NCI-H1694 treated with DMSO at 0.1 percent for 48 hours (cell line): ENCODE measurements at regions not wholly inside any gene's neighbourhood (a gene's known extent, or its start where the extent isn't known, plus 50 kb on each side); places are given as distances from the start of the nearest gene placed in this dataset.
A peak's percentile ranks its signal among the peaks of the same experiment; 100 is the strongest.
"Not testable (repeated sequence)": the region's sequence is repeated elsewhere in the genome, so short reads cannot be mapped to it uniquely, and the experiment has no call there.

Source experiments
- DNase-seq: peaks from one replicate; lab custom pipeline; 2025; lab: John Stamatoyannopoulos, UW

DNA sequence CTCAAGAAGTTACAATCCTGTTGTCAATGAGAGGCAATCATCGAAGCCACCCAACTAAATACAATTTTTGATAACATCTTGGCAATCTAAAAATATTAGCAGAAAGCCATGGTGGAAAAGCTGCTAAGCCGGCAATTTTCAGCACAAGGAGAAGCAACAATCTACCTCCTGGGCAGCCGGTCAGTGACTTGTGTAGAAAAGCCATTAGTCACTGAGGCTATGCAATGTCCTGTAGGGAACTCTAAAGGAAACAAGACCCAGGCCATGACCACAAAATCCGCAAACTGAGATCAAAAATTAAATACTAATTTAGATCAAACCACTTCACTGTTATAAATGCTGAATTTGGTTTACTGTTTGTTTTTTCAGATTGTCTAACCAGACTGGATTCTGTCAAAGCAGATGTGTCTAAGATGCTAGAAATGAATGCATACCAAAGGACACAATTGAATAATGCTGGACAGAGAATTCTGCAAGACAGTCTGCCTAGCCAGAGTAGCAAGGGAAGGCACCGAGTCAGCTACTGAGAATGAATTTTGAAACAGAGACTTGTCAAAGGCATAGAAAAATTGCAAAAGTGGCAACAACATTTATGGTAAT, 384.8 kb downstream of the PRELID2 start:
- DNase-seq = no peak

DNA sequence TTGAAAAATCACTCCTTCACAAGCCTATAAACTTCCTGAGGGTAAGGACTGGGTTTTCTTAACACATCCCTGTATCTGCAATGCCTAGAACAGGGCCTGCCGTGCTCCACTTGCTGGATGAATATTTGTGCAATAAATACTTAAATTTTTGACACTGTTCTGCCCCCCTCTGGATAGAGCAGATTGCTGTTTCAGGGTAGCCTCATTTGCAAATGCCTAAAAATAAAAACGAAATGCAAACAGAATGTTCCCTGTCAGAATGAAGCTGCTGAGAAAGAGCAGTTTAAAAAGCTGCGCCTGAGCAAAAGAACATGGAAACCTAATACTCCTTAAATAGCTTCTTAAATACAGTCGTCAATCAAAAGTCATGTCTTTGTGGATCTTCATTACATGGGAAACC, 385.3 kb downstream of the PRELID2 start:
- DNase-seq = peak; percentile 14

DNA sequence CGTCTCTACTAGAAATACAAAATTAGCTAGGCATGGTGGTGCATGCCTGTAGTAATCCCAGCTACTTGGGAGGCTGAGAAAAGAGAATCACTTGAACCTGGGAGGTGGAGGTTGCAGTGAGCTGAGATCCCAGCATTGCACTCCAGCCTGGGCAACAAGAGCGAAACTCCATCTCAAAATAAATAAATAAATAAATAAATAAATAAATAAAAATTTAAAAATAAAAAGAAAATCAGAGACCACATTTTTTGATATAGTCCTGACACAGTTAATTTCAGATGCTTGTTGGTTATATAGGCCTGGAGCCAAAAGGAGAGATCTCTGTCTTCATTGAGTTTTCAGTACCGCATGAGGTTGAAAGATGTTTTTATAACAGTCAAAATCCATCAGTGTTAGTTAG, 388.3 kb downstream of the PRELID2 start:
- DNase-seq = not testable (repeated sequence)

DNA sequence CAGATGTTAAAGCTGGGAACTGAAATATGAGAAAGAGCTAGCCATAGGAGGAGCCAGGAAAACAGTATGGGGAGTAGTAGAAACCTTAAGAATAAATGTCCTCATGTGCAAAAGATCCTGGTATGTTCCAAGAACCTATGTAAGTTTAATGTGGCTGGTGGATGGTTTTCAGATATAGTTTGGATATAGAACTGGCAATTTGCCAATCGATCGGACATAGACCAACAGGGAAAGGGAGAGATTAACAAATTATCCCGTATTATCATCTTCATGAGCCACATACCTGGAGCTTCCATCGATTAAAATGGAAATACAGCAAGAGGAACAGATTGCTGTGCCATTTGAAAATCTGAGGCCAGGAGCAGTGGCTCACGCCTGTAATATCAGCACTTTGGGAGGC, 388.7 kb downstream of the PRELID2 start:
- DNase-seq = no peak

DNA sequence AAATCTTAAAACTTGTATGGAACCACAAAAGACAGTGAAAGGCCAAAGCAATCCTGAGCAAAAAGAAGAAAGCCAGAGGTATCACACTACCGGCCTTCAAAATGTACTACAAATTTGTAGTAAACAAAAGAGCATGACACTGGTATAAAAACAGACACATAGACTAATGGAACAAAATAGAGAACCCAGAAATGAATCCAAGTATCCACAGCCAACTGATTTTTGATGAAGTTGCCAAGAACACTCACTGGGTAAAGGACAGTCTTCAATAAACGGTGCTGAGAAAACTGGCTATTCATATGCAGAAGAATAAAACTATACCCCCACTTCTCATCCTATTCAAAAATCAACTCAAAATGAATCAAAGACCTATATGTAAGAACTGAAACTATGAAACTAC, 390.1 kb downstream of the PRELID2 start:
- DNase-seq = no peak

DNA sequence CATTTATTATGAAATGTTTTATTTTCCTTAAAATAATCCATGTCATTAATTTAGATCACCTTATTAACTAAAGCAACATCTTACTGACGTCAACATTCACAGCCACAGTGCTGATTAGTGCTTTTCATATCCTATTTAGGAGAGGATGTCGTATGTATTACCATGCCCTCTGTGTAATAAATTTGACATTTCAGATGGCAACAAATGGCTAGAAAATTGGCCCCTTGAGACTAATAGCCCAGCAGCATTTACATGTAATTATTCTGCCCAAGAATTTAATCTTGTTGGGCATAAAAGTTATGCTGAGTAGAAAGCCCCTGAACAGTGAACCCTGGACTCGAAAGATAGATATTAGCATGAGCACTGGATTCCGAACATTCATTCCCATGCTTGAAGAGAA, 391.2 kb downstream of the PRELID2 start:
- no peak for DNase-seq

DNA sequence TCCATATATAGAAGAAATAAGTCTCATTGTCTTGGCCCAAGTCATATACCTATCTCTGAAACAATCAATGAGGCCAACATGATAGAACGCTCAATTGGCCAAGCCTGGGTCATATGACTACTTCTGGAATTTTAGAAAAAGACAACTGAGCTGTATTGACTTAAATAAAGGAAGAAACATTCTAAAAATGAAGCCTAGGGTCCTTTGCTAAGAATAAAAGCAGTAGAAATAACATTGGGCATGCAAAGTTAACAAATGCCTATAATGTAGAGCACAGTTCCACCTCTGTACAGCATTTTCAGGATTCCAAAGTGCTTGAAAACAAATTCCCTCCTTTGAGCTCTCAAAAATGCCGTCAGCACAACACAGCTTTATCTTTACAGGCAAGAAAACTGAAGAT, 391.8 kb downstream of the PRELID2 start:
- no peak for DNase-seq

DNA sequence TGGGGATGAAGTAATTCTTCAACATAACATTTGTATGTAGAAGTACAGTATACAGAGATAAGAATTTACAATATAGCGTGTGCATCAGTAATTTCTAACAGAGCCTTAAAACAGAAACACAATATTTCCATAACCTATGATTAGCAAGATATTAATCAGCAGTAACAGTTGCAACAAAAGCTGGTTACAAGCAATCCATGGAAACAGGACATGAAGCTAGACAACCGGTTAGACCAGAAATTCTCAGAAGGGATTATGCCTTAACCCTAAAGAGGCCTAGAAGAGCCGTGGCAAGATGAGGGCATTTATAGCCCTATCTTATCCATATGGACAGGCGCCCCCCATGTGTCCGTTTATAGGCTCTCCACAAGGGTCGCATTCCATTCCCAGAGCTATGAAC, 392.5 kb downstream of the PRELID2 start:
- DNase-seq = not testable (repeated sequence)

DNA sequence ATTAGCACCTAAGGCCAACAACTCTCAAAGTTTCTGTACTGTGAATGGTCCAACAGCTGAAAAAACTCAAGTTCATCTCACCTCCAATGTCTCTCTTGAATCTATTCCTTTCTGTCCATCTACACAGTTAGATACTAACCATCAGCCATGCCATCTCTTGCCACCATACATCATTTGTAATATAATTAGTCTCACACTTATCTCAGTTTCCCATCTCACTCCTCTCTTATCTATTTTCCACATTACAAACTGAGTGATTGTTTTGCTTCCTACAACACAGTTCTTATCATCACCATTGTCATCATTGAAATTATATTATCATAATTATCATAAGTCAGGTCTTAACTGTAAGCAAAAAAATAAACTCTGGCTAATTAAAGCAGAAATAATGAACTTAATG, 393.9 kb downstream of the PRELID2 start:
- DNase-seq = no peak

DNA sequence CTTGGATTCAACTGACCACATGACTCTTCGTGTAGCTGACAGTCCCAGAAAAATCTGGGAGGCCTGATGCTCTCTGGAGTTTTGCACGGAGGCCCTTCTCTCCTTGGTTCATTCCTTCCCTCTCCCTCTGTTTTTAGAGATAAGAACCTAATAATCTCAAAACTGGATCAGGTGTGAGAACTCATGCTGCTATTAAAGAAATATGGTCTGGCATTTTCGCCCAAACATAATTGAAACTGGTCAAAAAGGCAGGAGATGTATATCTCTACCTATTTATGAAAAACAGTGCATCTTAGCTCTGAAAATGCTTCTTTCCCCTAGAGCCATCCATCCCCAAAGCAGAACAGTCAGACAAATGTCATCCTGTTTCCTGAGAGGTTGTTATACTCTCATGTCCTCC, 397.5 kb downstream of the PRELID2 start:
- no peak for DNase-seq

DNA sequence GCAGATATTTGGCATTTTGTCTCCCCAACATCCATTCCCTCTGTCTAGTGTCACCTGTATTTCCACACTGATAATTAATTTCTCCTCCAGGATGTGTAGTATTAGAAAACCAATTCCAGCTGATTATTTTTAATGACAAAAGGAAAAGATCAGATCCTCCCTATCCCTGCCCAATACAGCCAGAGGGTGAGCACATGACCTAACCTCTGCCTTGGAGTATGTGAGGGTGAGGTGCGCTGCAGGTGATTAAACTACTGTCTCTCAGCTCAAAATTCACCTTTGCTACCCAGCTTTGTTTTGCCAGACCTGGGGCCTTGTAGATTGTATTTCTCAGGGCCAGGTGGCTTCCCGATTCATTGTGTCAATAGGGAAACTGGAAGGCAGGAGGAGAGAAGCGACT, 402.1 kb downstream of the PRELID2 start:
- DNase-seq = no peak

DNA sequence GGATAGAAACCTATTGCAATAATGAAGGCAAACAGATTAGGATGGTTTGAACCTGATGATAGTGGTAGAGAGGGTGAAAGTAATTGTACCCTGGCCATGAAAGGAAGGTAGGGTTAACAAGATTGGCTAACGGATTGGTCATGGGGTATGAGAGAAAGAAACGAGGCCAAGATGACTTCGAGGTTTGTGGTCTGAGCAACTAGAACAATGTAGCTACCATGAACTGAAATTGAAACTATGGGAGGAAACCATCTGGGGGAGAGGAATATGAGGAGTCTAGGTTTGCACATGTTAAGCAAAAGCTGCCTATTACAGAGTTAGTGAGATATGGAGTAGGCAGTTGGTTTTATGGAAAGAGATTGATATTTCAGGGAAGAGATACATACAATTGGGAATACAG, 406.0 kb downstream of the PRELID2 start:
- DNase-seq = no peak

DNA sequence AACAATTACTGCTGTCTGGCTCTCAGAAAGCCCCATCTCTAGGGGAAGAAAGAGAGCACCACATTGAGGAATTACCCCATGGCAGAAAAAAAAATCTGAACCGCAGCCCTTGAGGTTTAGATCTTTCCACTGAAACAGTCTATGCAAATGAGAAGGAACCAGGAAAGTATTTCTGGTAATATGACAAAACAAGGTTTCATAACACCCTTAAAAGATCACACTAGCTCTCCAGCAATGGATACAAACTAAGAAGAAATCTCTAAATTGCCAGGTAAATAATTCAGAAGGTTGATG, 427.1 kb downstream of the PRELID2 start:
- DNase-seq = no peak

DNA sequence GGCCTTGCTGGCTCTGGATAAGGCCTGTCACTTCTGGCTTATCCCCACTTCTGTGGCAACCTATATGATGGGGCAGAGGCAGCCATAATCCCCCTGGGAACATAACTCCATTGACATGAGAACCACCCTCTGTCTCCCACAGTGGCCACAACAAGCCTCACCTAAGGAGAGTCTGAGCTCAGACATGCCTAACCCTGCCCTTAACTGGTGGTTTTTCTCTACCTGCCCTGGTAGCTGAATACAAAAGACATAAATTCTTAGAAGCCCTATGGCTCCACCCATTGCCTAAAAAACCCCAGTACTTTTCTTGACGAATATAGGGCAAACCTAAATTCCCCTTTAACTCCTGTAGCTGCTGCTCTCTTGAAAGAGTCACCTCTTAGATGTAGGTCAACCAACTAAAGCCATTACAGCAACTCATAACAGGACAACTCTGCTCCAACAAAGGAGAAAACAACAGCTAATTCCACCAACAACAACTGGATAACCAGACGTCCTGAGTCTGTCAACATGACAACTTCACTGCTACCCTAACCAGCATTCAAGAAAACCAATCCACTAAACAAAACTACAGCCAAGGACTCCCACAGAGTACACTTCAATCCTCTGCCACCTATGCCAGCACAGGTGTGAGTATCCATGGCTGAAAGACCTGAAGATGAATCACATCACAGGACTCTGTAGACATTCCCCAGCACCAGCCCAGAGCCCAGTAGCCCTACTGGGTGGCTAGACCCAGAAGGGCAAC, 427.7 kb downstream of the PRELID2 start:
- DNase-seq = no peak

DNA sequence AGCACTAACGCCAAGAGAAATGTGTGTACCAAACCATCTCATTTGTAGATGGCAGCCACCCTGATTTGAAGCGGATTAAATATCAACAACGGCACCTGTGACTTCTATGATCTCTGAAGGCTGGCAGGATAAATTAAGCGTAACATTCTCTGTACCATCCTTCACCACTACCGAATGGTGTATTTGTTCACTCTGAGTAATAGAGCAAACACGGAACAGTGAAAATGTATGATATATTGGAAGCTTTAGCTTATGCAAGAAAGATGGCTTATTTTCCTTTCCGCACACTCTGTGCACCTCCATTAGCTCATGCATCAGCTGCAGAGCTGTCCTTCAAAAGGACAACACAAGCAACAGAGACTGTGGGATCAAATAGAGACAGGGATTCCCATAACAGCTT, 431.1 kb downstream of the PRELID2 start:
- no peak for DNase-seq

DNA sequence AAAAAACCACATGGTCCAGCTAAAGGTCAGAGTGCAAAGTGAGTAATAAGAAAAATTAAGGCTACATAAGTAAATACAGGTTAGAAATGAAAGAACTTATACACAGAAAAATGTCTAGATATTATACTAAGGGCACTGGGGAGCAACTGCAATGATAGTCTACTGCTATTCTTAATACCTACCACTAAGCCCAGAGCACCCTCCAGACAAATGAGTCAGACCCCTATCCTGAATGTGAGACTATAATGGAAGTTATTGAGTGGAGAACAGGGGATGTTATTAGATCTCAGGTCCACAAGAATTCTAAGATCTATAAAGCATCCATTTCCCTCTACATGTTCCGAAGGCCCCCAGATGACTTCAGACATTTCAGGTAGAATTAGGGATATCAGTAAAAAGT, 438.3 kb downstream of the PRELID2 start:
- no peak for DNase-seq

DNA sequence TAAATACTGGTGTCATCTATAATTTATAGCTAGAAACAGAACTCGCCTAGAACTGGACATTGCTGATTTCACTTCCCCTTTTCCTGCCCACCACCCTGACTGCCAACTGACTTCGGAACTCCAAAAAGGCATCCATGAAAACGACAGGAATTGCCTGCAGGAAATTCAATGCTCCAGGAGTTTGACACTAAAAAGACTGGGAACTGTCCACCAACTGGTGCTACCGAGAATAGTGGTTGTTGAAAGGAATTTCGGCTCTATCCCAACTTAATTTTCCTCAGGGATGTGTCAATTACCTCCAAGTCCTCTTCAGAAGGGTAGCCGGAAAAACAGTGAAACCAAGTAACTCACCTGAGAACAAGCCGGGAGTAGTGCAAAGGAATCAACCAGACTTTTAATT, 440.0 kb downstream of the PRELID2 start:
- not testable (repeated sequence) for DNase-seq

DNA sequence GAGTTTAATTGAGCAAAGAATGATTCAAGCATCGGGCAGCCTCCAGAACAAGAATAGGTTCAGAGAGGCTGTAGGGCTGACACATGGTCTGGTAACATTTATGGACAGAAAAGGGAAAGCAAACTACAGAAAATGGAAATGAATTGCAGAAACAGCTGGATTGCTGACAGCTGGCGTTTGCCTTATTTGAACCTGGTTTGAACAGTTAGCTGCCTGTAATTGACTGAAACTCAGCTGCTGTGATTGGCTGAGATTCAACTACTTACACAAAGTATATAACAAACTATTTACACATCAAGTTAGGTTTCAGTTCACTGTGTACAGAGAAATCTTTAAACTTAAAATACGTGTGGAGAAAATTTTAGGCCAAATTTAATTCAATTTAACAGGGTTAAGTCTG, 441.7 kb downstream of the PRELID2 start:
- DNase-seq = no peak

DNA sequence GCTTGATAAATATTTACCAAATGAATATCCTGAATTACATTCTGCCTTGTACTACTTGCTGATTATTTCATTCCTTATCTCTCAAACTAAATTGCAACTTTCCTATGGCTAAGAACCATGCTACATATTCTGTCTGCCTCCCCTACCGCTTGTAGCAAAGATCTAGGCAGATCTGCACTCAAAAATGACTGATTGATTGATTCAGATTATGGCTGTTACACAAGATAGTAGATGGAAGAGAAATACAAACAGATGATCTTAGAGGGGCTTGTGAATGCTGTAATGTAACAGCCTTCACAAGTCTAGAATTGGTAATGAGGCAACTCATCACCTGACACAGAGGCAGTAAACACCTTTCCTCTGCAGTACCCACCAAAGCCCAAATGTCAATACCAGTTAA, 446.1 kb downstream of the PRELID2 start:
- no peak for DNase-seq

DNA sequence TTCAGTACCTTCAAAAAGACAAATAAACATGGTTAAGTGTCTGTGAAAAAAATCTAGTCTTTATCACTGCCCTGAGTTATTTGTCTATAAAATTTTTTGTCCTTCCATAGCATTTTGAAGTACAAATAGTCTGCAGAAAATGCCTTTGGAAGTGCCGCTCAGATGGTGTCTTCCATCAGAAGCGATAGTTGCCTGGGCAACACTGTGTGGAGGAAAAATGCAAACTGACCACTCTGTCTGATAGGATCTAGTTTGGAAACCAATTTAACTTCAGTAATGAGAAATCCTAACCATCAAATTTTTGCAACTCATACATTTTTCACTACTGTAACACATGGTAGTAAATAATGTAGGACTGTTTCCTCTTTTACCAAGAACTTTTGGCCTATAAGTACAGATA, 449.9 kb downstream of the PRELID2 start:
- no peak for DNase-seq

DNA sequence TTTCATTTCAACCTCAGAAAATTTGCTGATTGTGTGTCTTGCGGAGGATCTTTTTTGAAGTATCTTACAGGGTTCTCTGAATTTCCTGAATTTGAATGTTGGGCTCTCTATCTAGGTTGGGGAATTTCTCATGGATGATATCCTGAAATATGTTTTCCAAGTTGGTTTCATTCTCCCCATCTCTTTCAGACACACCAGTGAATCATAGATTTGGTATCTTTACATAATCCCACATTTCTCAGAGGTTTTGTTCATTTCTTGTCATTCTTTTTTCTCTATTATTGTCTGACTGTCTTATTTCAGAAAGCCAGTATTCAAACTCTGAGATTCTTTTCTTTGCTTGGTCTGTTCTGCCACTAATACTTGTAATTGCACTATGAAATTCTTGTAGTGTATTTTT, 456.9 kb downstream of the PRELID2 start:
- no peak for DNase-seq

DNA sequence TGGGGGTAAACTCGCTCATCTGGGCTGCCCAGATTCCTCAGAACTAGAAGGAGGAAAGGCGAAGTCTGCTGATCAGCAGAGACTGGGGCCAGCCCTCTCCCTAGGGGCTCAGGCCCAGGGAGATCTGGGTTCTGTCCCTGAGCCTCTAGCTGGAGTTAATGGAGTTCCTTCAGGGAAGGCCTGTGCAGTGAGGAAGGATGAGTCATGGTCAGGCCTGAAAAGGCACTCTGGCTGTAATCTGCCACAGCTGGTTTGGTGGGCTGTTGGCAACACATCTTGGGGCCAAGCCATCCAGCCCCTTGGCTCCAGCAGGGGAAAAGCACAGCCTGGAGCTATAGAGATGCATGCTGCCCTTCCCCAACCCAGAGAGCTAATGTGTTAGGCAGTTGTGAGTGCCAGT, 459.6 kb downstream of the PRELID2 start:
- DNase-seq = no peak

DNA sequence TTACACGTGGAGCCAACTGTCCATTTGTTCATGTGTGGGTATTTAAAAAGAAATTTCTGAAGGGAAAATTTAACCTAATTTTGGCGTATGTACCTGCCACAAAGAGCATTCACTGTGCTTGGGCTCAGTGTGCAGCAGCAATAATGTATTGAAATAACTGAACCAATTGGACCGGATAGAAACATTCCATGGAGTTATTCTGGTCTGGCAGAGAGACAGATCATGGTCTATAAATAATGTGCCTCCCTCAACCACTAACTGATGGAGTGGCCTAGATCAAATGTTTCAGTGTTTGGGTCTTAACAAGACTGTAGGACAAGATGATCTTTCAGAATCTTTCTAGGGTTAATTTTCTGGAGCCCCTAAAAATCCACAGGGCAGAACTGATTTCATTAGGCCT, 469.7 kb downstream of the PRELID2 start:
- DNase-seq = no peak

DNA sequence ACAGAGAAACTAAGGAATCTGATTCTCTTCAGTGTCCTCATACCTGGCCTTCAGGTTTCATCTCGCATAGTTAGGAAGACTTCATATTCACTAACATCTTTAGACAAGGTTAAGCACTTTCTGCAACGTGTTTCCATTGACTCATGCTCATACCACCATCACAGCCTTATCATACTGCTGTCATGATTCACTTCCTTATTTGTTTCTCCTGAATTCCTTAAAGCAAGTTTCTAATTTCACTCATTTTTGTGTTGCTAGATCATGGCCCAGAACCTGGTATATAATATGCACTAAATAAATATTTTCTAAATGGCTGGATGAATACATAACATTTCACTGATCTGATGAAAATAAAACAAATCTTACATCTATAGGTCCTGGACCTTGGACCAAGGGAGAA, 472.9 kb downstream of the PRELID2 start:
- no peak for DNase-seq
